ENCODE measurements at regions not wholly inside any gene's neighbourhood (a gene's known extent, or its start where the extent isn't known, plus 50 kb on each side); places are given as distances from the start of the nearest gene placed in this dataset.
A peak's percentile ranks its signal among the peaks of the same experiment; 100 is the strongest.

DNA sequence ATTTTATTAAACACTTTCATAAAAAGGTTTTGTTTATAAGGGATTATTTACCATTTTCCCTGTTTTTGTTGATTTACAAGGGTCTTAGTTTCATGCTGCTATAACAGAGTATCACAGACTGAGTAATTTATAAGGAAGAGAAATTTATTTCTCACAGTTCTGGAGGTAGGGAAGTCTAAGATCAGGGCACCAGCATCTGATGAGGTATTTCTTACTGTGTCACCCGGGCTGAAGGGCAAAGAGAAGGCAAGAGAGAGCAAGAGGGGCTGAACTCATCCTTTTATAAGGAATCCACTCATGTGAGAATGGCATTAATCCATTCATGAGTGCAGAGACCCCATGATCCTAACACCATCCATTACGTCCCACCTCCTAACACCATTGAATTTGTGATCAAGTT, 160.0 kb upstream of the SLC39A10 start:
- Mint-ChIP-seq H3K9me3 (peaks cover 0 to 12% of the 10 kb centered on the region in 2 donors), H3K36me3 (peaks cover 0 to 57% of the 10 kb centered on the region in 2 donors), H3K27ac (no peak overlapping the region)
- ATAC-seq (no peak), DNase-seq (ENCODE audit: low spot score in 2 of 2) (no peak)

DNA sequence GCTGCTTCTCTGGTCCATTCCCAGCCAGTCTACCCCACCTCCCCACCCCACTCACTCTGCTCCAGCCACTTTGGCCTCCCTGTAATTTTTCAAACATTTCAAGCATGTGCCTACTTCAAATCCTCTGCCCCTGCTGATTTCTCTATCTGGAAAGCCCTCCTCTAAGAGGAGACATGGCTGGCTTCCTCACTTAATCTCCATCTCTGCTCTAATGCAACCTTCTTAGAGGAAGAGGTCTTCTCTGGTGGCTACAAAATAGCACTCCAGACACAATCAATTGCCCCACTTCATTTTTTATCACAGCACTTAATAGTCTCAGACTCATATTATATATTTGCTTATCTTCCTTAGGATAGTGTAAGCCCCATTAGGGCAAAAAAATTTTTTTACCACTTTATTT, 161.1 kb upstream of the SLC39A10 start:
- no peak for ATAC-seq
- no peak for DNase-seq (ENCODE audit: low spot score in 2 of 2)
- Mint-ChIP-seq H3K27ac (no peak overlapping the region), H3K36me3 (peaks cover 0 to 54% of the 10 kb centered on the region in 2 donors), H3K9me3 (peaks cover 0 to 12% of the 10 kb centered on the region in 2 donors)

DNA sequence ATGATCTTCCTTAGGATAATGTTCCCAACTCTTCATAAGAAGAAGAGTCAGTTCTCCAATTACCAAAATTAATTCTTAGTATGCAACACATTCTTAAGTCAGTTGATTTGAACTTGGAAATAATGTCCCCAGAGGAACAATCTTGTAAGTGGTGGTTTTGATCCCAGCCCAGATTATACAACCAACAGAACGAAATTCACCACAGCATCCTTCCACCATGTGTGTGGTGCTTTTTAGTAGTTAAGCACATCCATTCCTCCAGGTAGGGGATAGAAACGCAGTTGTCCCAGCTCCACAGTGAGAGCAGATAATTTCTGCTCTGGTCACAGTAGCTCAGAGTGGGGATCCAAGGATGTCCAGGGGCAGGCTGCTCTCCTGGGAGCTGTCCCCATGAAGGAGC, 161.7 kb upstream of the SLC39A10 start:
- peaks cover 0 to 51% of the 10 kb centered on the region in 2 donors for H3K36me3 Mint-ChIP-seq
- no peak for DNase-seq (ENCODE audit: low spot score in 2 of 2)
- peaks cover 0 to 10% of the 10 kb centered on the region in 2 donors for H3K9me3 Mint-ChIP-seq
- no peak overlapping the region for H3K27ac Mint-ChIP-seq
- ATAC-seq = no peak

DNA sequence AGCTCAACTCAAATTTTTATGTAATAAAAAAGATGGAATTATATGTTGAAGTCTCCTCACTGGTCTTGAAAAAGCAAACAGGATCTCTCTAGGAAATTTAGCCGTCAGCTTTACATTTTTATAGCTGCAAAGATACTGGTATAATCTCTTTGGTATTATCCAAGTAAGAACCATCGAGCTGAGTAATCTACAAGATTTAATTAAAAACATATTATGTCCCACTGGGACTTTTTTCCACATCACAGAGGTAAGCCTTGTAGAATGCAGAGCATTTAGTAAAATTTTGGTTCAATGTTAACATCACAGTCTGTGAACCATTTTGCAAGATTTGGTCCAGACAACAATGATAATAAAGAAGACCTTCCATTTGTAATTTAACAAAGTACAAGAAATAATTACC, 162.6 kb upstream of the SLC39A10 start:
- Mint-ChIP-seq H3K36me3 (peaks cover 0 to 54% of the 10 kb centered on the region in 2 donors), H3K9me3 (peaks cover 0 to 17% of the 10 kb centered on the region in 2 donors), H3K27ac (no peak overlapping the region)
- no peak for DNase-seq (ENCODE audit: low spot score in 2 of 2)
- no peak for ATAC-seq

DNA sequence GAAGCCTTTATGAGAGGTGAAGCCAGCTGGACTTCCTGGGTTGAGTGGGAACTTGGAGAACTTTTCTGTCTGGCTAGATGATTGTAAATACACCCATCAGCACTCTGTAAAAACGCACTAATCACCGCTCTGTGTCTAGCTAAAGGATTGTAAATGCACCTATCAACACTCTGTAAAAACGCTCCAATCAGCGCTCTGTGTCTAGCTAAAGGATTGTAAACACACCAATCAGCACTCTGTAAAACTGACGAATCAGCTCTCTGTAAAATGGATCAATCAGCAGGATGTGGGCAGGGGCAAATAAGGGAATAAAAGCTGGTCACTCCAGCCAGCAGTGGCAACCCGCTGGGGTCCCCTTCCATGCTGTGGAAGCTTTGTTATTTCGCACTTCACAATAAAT, 163.6 kb upstream of the SLC39A10 start:
- ATAC-seq = no peak
- no peak overlapping the region for H3K27ac Mint-ChIP-seq
- H3K36me3 Mint-ChIP-seq = peaks cover 0 to 57% of the 10 kb centered on the region in 2 donors
- no peak for DNase-seq (ENCODE audit: low spot score in 2 of 2)
- H3K9me3 Mint-ChIP-seq = peaks cover 0 to 17% of the 10 kb centered on the region in 2 donors

DNA sequence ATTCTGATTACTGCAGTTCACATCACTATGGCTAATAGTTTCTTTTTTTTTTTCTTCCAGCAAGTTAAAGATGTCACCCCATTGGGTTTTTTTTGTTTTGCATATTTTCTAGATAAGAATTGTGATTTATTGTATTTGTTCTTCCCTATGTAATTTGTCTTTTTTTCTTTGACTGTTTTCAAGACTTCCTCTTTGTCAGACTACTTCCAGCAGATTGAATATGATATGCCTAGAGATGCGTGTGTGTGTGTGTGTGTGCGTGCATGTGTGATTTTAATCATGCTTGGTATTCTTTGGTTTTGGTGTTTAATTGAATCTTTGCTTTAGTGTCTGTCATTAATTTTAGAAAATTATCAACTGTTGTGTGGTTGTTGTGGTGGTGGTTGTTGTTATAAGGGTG, 166.7 kb upstream of the SLC39A10 start:
- ATAC-seq = no peak
- DNase-seq (ENCODE audit: low spot score in 2 of 2) = no peak
- Mint-ChIP-seq H3K36me3 (peaks cover 0 to 33% of the 10 kb centered on the region in 2 donors), H3K27ac (no peak overlapping the region), H3K9me3 (peaks cover 0 to 14% of the 10 kb centered on the region in 2 donors)

DNA sequence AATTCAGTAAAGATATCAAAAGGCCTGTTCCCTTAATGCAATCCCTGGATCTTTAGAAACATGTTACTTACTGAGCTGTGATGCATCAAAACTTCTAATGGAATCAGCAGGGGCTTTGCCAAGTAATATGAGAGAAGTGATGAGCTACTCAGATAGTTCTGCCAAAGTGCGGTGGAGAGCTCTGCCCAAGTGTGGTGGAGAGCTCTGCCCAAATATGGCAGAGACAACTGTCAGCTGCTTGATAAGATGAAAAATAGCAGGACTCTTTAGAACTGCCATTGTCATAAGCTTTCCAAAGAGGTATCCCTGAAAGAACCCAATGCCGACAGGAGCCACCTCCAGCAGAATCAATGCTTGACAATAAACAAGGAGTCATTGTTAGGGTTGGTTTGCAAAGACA, 167.9 kb upstream of the SLC39A10 start:
- H3K27ac Mint-ChIP-seq = no peak overlapping the region
- no peak for ATAC-seq
- H3K36me3 Mint-ChIP-seq = peaks cover 0 to 40% of the 10 kb centered on the region in 2 donors

DNA sequence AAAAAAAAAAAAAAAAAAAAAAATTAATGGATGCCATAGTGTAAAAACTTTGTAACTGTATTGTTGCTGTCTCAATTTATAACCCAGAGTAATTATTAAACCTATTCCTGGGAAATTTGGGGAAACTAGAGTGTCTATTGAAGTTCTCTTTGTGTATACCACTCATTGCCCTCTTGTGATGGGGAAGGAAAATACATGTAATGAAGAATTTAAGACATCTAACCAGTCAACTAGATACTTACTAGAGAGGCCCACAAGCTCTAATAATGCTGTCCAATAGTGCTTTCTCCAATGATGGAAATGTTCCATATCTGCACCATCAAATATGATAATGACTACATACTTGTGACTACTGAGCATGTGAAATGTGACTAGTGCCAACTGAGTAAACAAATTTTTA, 168.5 kb upstream of the SLC39A10 start:
- DNase-seq (ENCODE audit: low spot score in 2 of 2) = no peak
- Mint-ChIP-seq H3K9me3 (peaks cover 0 to 17% of the 10 kb centered on the region in 2 donors), H3K27ac (no peak overlapping the region), H3K36me3 (peaks cover 0 to 35% of the 10 kb centered on the region in 2 donors)
- ATAC-seq = no peak

More for the DNA sequence above, 167.9 kb upstream of the SLC39A10 start:
- no peak for DNase-seq (ENCODE audit: low spot score in 2 of 2)
- peaks cover 0 to 18% of the 10 kb centered on the region in 2 donors for H3K9me3 Mint-ChIP-seq

DNA sequence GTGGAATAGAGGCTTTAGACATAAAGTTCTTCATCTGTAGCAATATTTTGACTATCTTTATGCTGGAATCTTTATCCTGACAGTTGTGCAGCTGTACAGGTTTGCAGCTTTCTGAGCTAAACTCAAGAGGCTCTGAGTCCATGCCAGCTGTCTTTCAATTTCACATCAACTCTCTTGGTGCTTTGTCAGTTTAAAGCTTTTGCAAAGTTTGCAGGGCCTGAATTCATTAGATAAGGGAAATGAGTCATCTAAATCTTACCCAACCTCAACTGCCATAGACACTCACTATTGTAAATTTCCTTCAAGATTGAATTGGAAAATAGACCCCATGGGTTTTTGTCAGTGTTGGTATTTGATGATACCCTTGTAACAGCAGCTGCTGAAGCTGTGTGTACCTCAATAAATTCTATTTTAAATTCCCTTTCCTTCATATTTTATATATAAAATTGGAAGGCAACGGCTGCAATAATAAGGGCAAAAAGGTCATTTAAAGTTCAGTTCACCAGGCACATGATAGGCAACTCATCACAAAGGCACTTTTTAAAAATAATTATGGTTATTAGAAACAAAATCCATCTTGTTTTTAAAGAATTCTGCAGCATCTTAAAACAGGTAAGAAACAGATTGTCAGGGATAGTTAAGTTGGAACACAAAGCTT, 169.9 kb upstream of the SLC39A10 start:
- ATAC-seq (peak; percentile 53 to 91), DNase-seq (ENCODE audit: low spot score in 2 of 2) (peak in 1 of 2 donors; percentile 14)
- H3K9me3 Mint-ChIP-seq = peaks cover 5 to 19% of the 10 kb centered on the region in 2 donors
- peak overlapping the region in 1 of 2 donors; percentile 89 for H3K27ac Mint-ChIP-seq
- peaks cover 3 to 31% of the 10 kb centered on the region in 2 donors for H3K36me3 Mint-ChIP-seq

DNA sequence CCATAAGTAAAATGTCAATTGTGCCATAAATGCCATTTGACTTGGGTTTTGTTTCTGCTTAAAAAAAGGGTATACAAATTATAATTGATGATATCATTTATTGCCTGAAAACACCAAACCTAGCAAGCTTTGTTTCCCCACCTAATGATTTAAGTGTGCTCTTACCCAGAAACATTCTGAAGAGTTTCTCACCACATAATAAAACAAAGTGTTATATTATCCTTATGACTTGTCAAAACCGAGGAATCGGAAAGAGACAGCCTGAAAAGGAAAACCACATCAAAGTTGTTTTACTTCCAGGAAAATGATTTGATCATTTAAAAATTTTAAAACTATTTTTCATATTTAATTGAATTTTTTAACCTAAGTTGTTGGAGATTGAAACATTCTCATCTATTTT, 170.5 kb upstream of the SLC39A10 start:
- no peak for DNase-seq (ENCODE audit: low spot score in 2 of 2)
- Mint-ChIP-seq H3K9me3 (peaks cover 5 to 19% of the 10 kb centered on the region in 2 donors), H3K27ac (peak overlapping the region in 1 of 2 donors; percentile 89), H3K36me3 (peaks cover 5 to 33% of the 10 kb centered on the region in 2 donors)
- ATAC-seq = peak; percentile 39 to 86

DNA sequence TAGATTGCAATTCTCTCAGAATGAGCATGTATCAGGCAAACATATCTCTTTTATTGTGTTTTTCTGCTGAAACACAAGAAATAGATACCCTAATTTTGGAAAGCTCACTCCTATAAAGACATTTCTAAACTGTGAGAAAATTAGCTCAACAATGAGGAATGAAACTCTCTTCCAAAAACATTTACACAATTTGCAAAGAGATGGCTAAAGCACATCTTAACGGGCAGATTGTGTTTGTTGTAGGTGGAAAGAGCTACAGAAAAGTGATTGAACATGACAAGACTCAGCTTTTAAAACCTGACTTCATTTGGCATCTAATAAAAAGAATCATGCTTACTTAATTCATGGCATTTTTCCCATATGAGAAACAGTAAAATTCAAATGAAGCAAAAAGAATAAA, 175.0 kb upstream of the SLC39A10 start:
- H3K27ac Mint-ChIP-seq = no peak overlapping the region
- H3K36me3 Mint-ChIP-seq = peaks cover 10 to 49% of the 10 kb centered on the region in 2 donors
- DNase-seq (ENCODE audit: low spot score in 2 of 2) = no peak
- H3K9me3 Mint-ChIP-seq = peaks cover 9 to 23% of the 10 kb centered on the region in 2 donors
- ATAC-seq = no peak

DNA sequence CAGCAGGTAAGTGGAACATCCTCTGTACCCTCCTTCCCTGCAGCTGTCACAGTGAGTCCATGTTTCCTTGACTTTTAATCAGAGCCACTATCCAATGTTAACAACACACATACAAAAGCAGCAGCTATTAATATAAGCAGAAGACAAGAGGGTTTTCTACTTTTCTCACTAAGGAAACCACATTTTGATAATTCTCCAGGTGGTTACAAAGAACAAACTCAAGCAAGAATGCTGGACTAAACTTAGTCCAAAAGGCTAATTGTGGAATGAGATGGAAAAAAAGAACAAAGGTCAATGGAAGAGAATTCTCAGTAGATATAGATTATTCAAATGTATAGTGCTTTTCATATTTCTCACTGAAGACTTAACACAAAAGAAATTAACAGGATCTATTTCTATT, 176.9 kb upstream of the SLC39A10 start:
- peaks cover 9 to 22% of the 10 kb centered on the region in 2 donors for H3K9me3 Mint-ChIP-seq
- peaks cover 11 to 48% of the 10 kb centered on the region in 2 donors for H3K36me3 Mint-ChIP-seq
- DNase-seq (ENCODE audit: low spot score in 2 of 2) (no peak), ATAC-seq (no peak)
- no peak overlapping the region for H3K27ac Mint-ChIP-seq

DNA sequence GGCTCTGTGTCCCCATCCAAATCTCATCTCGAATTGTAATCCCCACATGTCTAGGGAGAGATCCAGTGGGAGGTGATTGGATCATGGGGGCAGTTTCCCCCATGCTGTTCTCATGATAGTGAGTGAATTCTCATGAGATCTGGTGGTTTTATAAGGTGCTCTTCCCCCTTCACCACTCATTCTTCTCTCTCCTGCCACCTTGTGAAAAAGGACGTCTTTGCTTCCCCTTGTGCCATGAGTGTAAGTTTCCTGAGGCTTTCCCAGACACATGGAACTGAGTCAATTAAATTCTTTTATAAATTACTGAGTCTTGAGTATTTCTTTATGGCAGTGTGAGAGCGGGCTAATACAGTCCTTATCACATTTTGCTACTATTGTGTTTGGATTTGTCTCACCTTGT, 177.6 kb upstream of the SLC39A10 start:
- no peak for ATAC-seq

DNA sequence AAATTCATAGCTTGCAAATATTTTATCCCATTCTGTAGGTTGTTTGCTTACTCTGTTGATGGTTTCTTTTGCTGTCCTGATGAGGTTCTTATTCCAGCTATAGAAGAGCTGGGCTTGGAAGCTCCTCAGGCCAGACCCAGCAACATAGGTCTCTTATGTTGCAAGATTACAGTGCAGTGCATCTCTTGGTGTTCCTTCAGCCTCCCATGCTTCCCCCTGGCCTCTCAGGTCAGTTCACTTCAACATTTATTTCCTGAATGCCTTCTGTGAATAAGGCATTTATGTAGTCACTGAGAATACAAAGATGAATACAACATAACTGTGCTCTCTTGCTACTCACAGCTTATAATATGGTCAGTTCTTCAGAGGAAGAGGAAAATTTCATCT, 179.0 kb upstream of the SLC39A10 start:
- Mint-ChIP-seq H3K9me3 (peaks cover 9 to 19% of the 10 kb centered on the region in 2 donors), H3K27ac (peak overlapping the region in 1 of 2 donors; percentile 69), H3K36me3 (peaks cover 11 to 41% of the 10 kb centered on the region in 2 donors)
- DNase-seq (ENCODE audit: low spot score in 2 of 2) (no peak), ATAC-seq (peak in 1 of 2 donors; percentile 49)

More for the DNA sequence above, 177.6 kb upstream of the SLC39A10 start:
- Mint-ChIP-seq H3K36me3 (peaks cover 11 to 41% of the 10 kb centered on the region in 2 donors), H3K27ac (no peak overlapping the region), H3K9me3 (peaks cover 9 to 19% of the 10 kb centered on the region in 2 donors)
- DNase-seq (ENCODE audit: low spot score in 2 of 2) = no peak

DNA sequence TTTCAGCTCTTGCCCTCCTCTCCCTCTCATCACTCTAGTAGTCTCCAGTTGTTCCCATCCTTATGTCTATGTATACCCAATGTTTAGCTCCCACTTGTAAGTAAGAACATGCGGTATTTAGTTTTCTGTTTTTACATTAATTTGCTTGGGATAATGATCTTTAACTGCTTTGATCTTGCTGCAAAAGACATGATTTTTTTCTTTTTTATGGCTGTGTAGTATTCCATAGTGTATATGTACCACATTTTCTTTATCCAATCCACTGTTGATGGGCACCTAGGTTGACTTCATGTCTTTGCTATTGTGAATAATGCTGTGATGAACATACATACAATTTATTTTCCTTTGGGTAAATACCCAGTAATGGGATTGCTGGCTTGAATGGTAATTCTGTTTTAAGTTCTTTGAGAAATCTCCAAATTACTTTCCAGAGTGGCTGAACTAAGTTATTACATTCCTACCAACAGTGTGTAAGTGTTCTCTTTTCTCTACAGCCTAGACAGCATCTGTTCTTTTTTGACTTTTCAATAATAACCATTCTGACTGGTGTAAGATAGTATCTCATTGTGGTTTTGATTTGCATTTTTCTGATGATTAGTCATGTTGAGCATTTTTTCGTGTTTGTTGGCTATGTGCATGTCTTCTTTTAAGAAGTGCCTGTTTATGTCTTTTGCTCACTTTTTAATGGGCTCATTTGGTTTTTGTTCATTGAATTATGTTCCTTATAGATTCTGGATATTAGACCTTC, 179.6 kb upstream of the SLC39A10 start:
- DNase-seq (ENCODE audit: low spot score in 2 of 2) (no peak), ATAC-seq (peak; percentile 54 to 91)
- Mint-ChIP-seq H3K9me3 (peaks cover 7 to 17% of the 10 kb centered on the region in 2 donors), H3K27ac (no peak overlapping the region), H3K36me3 (peaks cover 11 to 39% of the 10 kb centered on the region in 2 donors)

DNA sequence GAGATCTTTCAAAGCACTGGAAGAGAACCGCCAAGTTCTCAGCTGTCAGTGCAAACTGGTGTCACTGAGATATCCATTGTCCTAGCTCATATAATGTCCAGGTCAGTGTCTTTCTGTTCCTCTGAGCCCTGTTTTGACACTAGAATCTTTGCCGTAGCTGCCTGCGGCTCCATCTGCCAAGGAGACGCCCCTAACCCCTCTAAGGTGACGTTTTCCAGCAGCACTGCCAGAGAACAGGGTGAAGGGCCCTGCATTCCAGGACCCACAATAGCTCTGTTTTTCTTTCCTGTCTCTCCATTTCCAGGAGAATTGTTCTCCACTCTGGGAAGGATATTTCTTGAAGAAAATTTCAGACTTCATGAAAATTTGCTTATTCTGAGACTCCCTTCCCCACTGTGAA, 181.7 kb upstream of the SLC39A10 start:
- peaks cover 7 to 24% of the 10 kb centered on the region in 2 donors for H3K36me3 Mint-ChIP-seq
- no peak overlapping the region for H3K27ac Mint-ChIP-seq
- DNase-seq (ENCODE audit: low spot score in 2 of 2) (no peak), ATAC-seq (no peak)
- H3K9me3 Mint-ChIP-seq = peaks cover 0 to 14% of the 10 kb centered on the region in 2 donors

DNA sequence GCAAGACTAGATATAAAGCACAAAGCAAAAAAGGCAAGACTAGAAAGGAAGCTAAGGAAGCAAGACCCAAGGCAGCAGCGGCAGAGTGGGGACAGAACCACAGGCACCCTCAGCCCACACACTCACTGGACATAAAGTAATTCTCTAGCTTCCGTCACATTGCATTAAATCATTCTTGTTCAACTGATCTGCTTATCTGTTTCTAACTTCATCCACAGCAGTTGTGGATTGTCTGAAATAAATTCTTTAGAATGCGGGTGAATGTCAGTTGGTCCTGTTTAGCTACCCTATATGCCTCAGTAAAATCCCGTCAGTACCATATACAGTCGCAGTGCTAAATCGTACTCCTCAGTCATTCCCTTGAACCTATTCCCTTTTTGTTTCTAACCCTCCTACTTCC, 183.2 kb upstream of the SLC39A10 start:
- Mint-ChIP-seq H3K27ac (no peak overlapping the region), H3K36me3 (peaks cover 7 to 17% of the 10 kb centered on the region in 2 donors), H3K9me3 (peaks cover 0 to 14% of the 10 kb centered on the region in 2 donors)
- no peak for DNase-seq (ENCODE audit: low spot score in 2 of 2)
- no peak for ATAC-seq
